Naive thymus-derived CD4-positive, alpha-beta T cell (primary cell): ENCODE measurements at regions not wholly inside any gene's neighbourhood (a gene's known extent, or its start where the extent isn't known, plus 50 kb on each side); places are given as distances from the start of the nearest gene placed in this dataset.

Experiments
- ATAC-seq: fragments of 150-1000 bp; cut with Tn5 transposase; 2 replicates; pipeline ENCODE4 v1.10.0; 2021; ENCODE audit warnings: mild to moderate bottlenecking, moderate library complexity
- CTCF ChIA-PET: fragments of 350-600 bp; sonication (Branson Sonifier 250); formaldehyde crosslinking; loops from one replicate; lab custom pipeline; 2021; ENCODE audit warnings: antibody characterized with exemption; lab: Charles Lee
- POLR2A ChIA-PET: fragments of 350-600 bp; sonication (Branson Sonifier 250); formaldehyde crosslinking; loops from one replicate; lab custom pipeline; 2021; ENCODE audit warnings: antibody characterized with exemption, inconsistent platforms; lab: Charles Lee
- DNase-seq, 9 donors: peaks; one replicate each; pipeline versions ENCODE4 v3.0.0 to v3.0.0-alpha.2; 2020 to 2022; ENCODE audit warnings: mixed read lengths in 1 of 9
- H3K27ac ChIP-seq: one replicate; pipeline ENCODE4 v1.7.0; 2013; ENCODE audit warnings: mild to moderate bottlenecking, low read depth, low read length, moderate library complexity
- H3K27me3 ChIP-seq, 2 donors: one replicate each; pipeline ENCODE4 v1.7.0; 2013; ENCODE audit warnings: low read length in 2 of 2, mild to moderate bottlenecking in 2 of 2, moderate library complexity in 2 of 2; ENCODE audit not compliant: control insufficient read depth in 2 of 2, insufficient read depth in 2 of 2
- H3K36me3 ChIP-seq, 3 experiments: 1 replicate in 2 of 3; 2 replicates in 1 of 3; pipeline ENCODE4 v1.7.0; 2013; ENCODE audit warnings: low read length in 3 of 3, mild to moderate bottlenecking in 3 of 3, moderate library complexity in 1 of 3; ENCODE audit not compliant: insufficient read depth in 3 of 3, control insufficient read depth in 2 of 3
- H3K4me1 ChIP-seq, 2 donors: one replicate each; pipeline ENCODE4 v1.7.0; 2013; ENCODE audit warnings: low read length in 2 of 2, mild to moderate bottlenecking in 2 of 2, moderate library complexity in 1 of 2; ENCODE audit not compliant: control insufficient read depth in 2 of 2, insufficient read depth in 2 of 2
- H3K4me3 ChIP-seq: 2 replicates; pipeline ENCODE4 v1.7.0; 2013; ENCODE audit warnings: mild to moderate bottlenecking, low read length
- H3K9me3 ChIP-seq, 3 experiments: 1 replicate in 2 of 3; 2 replicates in 1 of 3; pipeline ENCODE4 v1.7.0; 2013; ENCODE audit warnings: low read length in 3 of 3; ENCODE audit not compliant: control insufficient read depth in 2 of 3
- H3K27ac Mint-ChIP-seq, 9 donors: one replicate each; pipeline ENCODE4 v1.8.0; 2020 to 2022; ENCODE audit warnings: mixed read lengths in 9 of 9, mild to moderate bottlenecking in 8 of 9, moderate library complexity in 5 of 9, inconsistent platforms in 2 of 9
- H3K27me3 Mint-ChIP-seq, 5 donors: one replicate each; pipeline ENCODE4 v1.8.0; 2021 to 2022; ENCODE audit warnings: mixed read lengths in 5 of 5, mild to moderate bottlenecking in 1 of 5
- H3K36me3 Mint-ChIP-seq, 5 donors: one replicate each; pipeline ENCODE4 v1.8.0; 2020 to 2022; ENCODE audit warnings: mixed read lengths in 5 of 5, mild to moderate bottlenecking in 3 of 5, inconsistent platforms in 1 of 5
- H3K4me1 Mint-ChIP-seq, 7 donors: one replicate each; pipeline ENCODE4 v1.8.0; 2020 to 2022; ENCODE audit warnings: mixed read lengths in 7 of 7, mild to moderate bottlenecking in 3 of 7, inconsistent platforms in 1 of 7
- H3K4me3 Mint-ChIP-seq, 10 donors: one replicate each; pipeline ENCODE4 v1.8.0; 2020 to 2022; ENCODE audit warnings: mild to moderate bottlenecking in 10 of 10, mixed read lengths in 10 of 10, moderate library complexity in 6 of 10, inconsistent platforms in 2 of 10
- H3K9me3 Mint-ChIP-seq, 11 donors: one replicate each; pipeline ENCODE4 v1.8.0; 2020 to 2022; ENCODE audit warnings: mixed read lengths in 11 of 11, mild to moderate bottlenecking in 4 of 11, inconsistent platforms in 1 of 11, moderate library complexity in 1 of 11
- intact Hi-C, 2 donors: fragments of 100-400 bp; cut with micrococcal nuclease; formaldehyde crosslinking; loops; one replicate each; pipeline ENCODE4 v1.15.1; 2023

DNA sequence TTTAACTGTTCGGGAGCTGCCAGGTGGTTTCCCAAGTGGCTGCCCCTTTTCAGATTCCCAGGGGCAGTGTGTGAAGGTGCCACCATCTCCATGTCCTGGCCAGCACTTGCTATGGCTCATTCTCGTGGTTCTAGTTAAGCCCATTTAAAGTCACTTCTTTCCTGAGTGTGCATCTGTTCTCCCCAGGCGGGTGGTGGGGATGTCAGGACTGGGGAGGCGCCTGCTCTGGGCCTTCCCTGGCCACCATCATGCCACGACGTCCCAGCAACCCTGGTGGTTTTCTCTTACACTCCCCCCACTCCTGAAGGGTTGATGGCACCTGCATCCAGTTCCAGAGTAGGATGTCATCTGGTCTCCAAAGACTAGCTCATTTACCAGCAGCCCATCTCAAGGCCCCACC, 56.8 kb upstream of the TAMM41 start:
- no peaks in the 10 kb centered on the region for H3K27me3 ChIP-seq
- no peaks in the 10 kb centered on the region for H3K9me3 Mint-ChIP-seq
- no peaks in the 10 kb centered on the region for H3K36me3 Mint-ChIP-seq
- no peak overlapping the region for H3K4me3 ChIP-seq
- no peak overlapping the region for H3K4me3 Mint-ChIP-seq
- no peak for ATAC-seq
- H3K4me1 Mint-ChIP-seq = peaks cover 0 to 1% (median 0%) of the 10 kb centered on the region in 7 donors
- no peaks in the 10 kb centered on the region for H3K4me1 ChIP-seq
- no peak overlapping the region for H3K27ac Mint-ChIP-seq
- intact Hi-C loops = no loop called here
- H3K27ac ChIP-seq = no peak overlapping the region
- CTCF ChIA-PET = no interaction called here
- no peaks in the 10 kb centered on the region for H3K36me3 ChIP-seq
- POLR2A ChIA-PET = no interaction called here
- H3K9me3 ChIP-seq = no peaks in the 10 kb centered on the region
- peaks cover 0 to 12% (median 0%) of the 10 kb centered on the region in 5 donors for H3K27me3 Mint-ChIP-seq
- no peak for DNase-seq

GRCh38 chr3:11904157-11904556, 57.5 kb upstream of the TAMM41 start:
- no peaks in the 10 kb centered on the region for H3K36me3 Mint-ChIP-seq
- H3K4me3 Mint-ChIP-seq = no peak overlapping the region
- ChIA-PET CTCF (no interaction called here), POLR2A (no interaction called here)
- no peak for ATAC-seq
- H3K4me1 ChIP-seq = no peaks in the 10 kb centered on the region
- intact Hi-C loops = no loop called here
- H3K27me3 Mint-ChIP-seq = peaks cover 0 to 15% (median 0%) of the 10 kb centered on the region in 5 donors
- H3K27me3 ChIP-seq = no peaks in the 10 kb centered on the region
- peaks cover 0 to 2% (median 0%) of the 10 kb centered on the region in 7 donors for H3K4me1 Mint-ChIP-seq
- H3K27ac Mint-ChIP-seq = no peak overlapping the region
- no peaks in the 10 kb centered on the region for H3K36me3 ChIP-seq
- H3K4me3 ChIP-seq = no peak overlapping the region
- no peaks in the 10 kb centered on the region for H3K9me3 ChIP-seq
- H3K9me3 Mint-ChIP-seq = peaks cover 0 to 1% (median 0%) of the 10 kb centered on the region in 11 donors
- DNase-seq = no peak
- H3K27ac ChIP-seq = no peak overlapping the region

DNA sequence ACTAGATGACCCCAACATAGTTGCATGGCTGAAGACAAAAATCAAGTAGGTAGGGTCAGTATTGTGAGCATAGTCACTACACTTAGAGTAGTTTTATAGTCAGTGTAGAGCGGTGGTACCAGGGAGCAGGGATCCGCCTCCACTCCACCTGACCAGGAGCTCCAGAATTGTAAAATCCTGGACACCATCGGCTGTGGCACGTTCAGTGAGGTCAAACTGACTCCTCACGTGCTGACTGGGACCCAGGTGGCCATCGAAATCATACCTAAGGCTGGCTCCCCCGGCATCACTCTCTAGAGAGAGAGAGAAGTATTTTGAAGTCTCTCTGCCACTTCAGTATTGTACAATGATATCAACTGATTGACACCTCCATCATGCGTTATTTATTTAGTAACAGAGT, 59.7 kb upstream of the TAMM41 start:
- CTCF ChIA-PET = interaction anchor here (0.7 kb wide), 1 partner anchor 60 kb away, joined by 3 read pairs; the partner anchor contains the start of gene TAMM41
- H3K4me1 Mint-ChIP-seq = peaks cover 0 to 5% (median 0%) of the 10 kb centered on the region in 7 donors
- no peak for ATAC-seq
- H3K4me3 Mint-ChIP-seq = no peak overlapping the region
- no peak overlapping the region for H3K27ac Mint-ChIP-seq
- H3K36me3 Mint-ChIP-seq = no peaks in the 10 kb centered on the region
- no peak overlapping the region for H3K27ac ChIP-seq
- POLR2A ChIA-PET = no interaction called here
- DNase-seq = no peak
- no peaks in the 10 kb centered on the region for H3K27me3 ChIP-seq
- H3K27me3 Mint-ChIP-seq = peaks cover 0 to 17% (median 0%) of the 10 kb centered on the region in 5 donors
- H3K4me1 ChIP-seq = no peaks in the 10 kb centered on the region
- H3K36me3 ChIP-seq = no peaks in the 10 kb centered on the region
- peaks cover 0 to 1% (median 0%) of the 10 kb centered on the region in 11 donors for H3K9me3 Mint-ChIP-seq
- no peak overlapping the region for H3K4me3 ChIP-seq
- intact Hi-C loops = no loop called here
- no peaks in the 10 kb centered on the region for H3K9me3 ChIP-seq

GRCh38 chr3:11907667-11908660, 61.3 kb upstream of the TAMM41 start:
- Mint-ChIP-seq H3K9me3 (peaks cover 0 to 1% (median 0%) of the 10 kb centered on the region in 11 donors), H3K27ac (no peak overlapping the region)
- H3K27ac ChIP-seq = no peak overlapping the region

DNA sequence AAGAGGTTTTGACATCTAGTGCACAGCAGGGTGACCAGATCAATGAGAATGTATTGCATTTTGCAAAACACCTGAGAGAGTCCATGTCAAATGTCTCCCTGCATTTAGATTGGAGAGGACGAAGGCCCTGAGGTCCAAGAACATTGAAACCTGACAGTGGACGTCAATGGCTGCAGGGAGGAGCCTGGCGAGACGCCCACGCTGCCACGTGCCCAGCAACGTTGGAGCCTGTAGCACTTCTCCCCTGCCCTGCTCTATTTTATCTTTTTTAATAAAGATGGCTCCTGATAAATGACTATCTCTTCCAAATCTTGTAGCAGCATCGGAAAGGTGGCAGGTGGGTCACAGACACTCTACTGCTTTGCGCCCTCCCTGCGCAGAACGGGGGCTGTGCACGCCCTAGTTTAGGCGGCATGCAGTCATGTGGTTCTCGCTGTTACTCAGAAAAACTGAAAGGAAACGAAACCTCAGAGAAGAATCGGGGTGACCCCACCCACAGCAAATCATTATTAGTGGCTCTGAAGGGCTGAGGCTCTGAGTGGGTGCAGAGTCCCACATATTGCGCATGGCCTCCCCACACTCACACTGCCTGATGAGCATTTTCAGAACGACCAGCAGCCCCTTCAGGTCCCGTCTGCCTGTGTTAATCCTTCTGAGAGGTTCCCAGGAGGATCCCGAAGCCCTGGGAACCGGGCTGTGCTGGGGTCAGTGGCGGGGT, 62.5 kb upstream of the TAMM41 start:
- CTCF ChIA-PET = no interaction called here
- no peak for DNase-seq

More at GRCh38 chr3:11907667-11908660, 61.3 kb upstream of the TAMM41 start:
- no peaks in the 10 kb centered on the region for H3K27me3 ChIP-seq
- H3K4me3 ChIP-seq = no peak overlapping the region
- no peak overlapping the region for H3K4me3 Mint-ChIP-seq
- H3K36me3 Mint-ChIP-seq = no peaks in the 10 kb centered on the region
- H3K36me3 ChIP-seq = no peaks in the 10 kb centered on the region
- H3K9me3 ChIP-seq = no peaks in the 10 kb centered on the region
- ChIA-PET POLR2A (no interaction called here), CTCF (no interaction called here)
- ATAC-seq = no peak
- intact Hi-C loops = no loop called here
- peaks cover 0 to 5% (median 0%) of the 10 kb centered on the region in 7 donors for H3K4me1 Mint-ChIP-seq
- no peaks in the 10 kb centered on the region for H3K4me1 ChIP-seq
- DNase-seq = no peak
- peaks cover 0 to 17% (median 0%) of the 10 kb centered on the region in 5 donors for H3K27me3 Mint-ChIP-seq

DNA sequence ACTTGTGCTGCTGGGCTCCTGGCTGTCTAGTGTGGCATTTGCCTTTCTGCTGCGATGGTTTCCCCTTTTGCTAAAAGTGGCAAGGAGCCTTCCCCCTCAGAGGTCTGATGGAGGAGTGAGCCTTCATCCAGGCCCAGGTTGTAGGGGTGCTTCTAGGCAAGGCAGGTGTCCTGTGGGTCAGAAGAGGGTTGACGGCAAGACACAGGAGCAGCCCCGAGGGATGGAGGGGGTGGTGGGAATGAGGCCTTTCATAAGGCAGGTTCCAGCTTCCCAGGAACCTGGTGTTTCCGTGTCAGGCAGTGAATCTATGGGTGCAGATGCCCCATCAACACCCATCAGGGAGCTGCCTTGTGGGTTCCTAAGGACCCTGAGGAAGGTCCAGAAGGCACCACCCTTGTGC, 63.0 kb upstream of the TAMM41 start:
- no peaks in the 10 kb centered on the region for H3K9me3 ChIP-seq
- intact Hi-C loops = no loop called here
- H3K27ac Mint-ChIP-seq = no peak overlapping the region

More for the DNA sequence above, 62.5 kb upstream of the TAMM41 start:
- Histone ChIP-seq H3K27me3 (no peaks in the 10 kb centered on the region), H3K27ac (no peak overlapping the region), H3K36me3 (no peaks in the 10 kb centered on the region), H3K9me3 (no peaks in the 10 kb centered on the region), H3K4me3 (no peak overlapping the region), H3K4me1 (no peaks in the 10 kb centered on the region)
- Mint-ChIP-seq H3K4me1 (peaks cover 0 to 4% (median 0%) of the 10 kb centered on the region in 7 donors), H3K9me3 (peaks cover 0 to 1% (median 0%) of the 10 kb centered on the region in 11 donors), H3K27me3 (peaks cover 0 to 17% (median 0%) of the 10 kb centered on the region in 5 donors), H3K4me3 (no peak overlapping the region), H3K36me3 (no peaks in the 10 kb centered on the region), H3K27ac (no peak overlapping the region)
- intact Hi-C loops = no loop called here
- POLR2A ChIA-PET = no interaction called here
- ATAC-seq = no peak

More for the DNA sequence above, 63.0 kb upstream of the TAMM41 start:
- peaks cover 0 to 4% (median 0%) of the 10 kb centered on the region in 7 donors for H3K4me1 Mint-ChIP-seq
- H3K36me3 ChIP-seq = no peaks in the 10 kb centered on the region
- POLR2A ChIA-PET = no interaction called here
- H3K27me3 Mint-ChIP-seq = peaks cover 0 to 13% (median 0%) of the 10 kb centered on the region in 5 donors
- no peak overlapping the region for H3K4me3 Mint-ChIP-seq
- H3K4me3 ChIP-seq = no peak overlapping the region
- no peaks in the 10 kb centered on the region for H3K4me1 ChIP-seq
- H3K27me3 ChIP-seq = no peaks in the 10 kb centered on the region
- ATAC-seq (no peak), DNase-seq (no peak)
- H3K9me3 Mint-ChIP-seq = peaks cover 0 to 1% (median 0%) of the 10 kb centered on the region in 11 donors
- H3K27ac ChIP-seq = no peak overlapping the region
- CTCF ChIA-PET = no interaction called here
- H3K36me3 Mint-ChIP-seq = no peaks in the 10 kb centered on the region
